Endothelial cell of umbilical vein (primary cell): ENCODE measurements at regions not wholly inside any gene's neighbourhood (a gene's known extent, or its start where the extent isn't known, plus 50 kb on each side); places are given as distances from the start of the nearest gene placed in this dataset.
"Not testable (repeated sequence)": the region's sequence is repeated elsewhere in the genome, so short reads cannot be mapped to it uniquely, and the experiment has no call there.

Experiments
- BruUV-seq: library from RNA; stranded (reverse); fragments of 400-500 nt; replicated peaks from 2 replicates; lab custom pipeline; 2021; lab: Mats Ljungman, UMichigan
- CTCF ChIA-PET: fragments of 300-600, 350-600 bp; sonication (Branson Sonifier 250); formaldehyde crosslinking; loops from one replicate; lab custom pipeline; 2021; ENCODE audit warnings: antibody characterized with exemption, inconsistent platforms; lab: Charles Lee
- POLR2A ChIA-PET: fragments of 300-600, 350-600 bp; sonication (Branson Sonifier 250); formaldehyde crosslinking; loops from one replicate; lab custom pipeline; 2021; ENCODE audit warnings: antibody characterized with exemption, inconsistent platforms; lab: Charles Lee
- DNase-seq: peaks from one replicate; pipeline ENCODE4 v3.0.0-alpha.2; 2011; ENCODE audit warnings: low read depth, low spot score
- FAIRE-seq: peaks from 2 replicates; lab custom pipeline; 2011; peaks lifted over from hg19 to GRCh38; lab: Jason Lieb, UNC
- H2AFZ ChIP-seq: 2 replicates; pipeline ENCODE4 v1.6.0; 2012; ENCODE audit warnings: low read depth, low read length, control low read depth, inconsistent platforms
- H3K27ac ChIP-seq: 2 replicates; pipeline ENCODE4 v1.5.1; 2011; ENCODE audit warnings: low read depth, mild to moderate bottlenecking, control low read depth, low read length, moderate library complexity; ENCODE audit not compliant: insufficient read depth
- H3K27me3 ChIP-seq, 2 experiments: 2 replicates each; pipeline versions ENCODE4 v1.6.0 to v1.6.1; 2011; ENCODE audit warnings: low read length in 2 of 2, mixed read lengths in 1 of 2; ENCODE audit not compliant: control insufficient read depth in 2 of 2, insufficient read depth in 2 of 2
- H3K36me3 ChIP-seq, 2 experiments: 2 replicates in 1 of 2; 3 replicates in 1 of 2; pipeline ENCODE4 v1.5.1; 2011; ENCODE audit warnings: low read length in 2 of 2, mild to moderate bottlenecking in 1 of 2, moderate library complexity in 1 of 2; ENCODE audit not compliant: control insufficient read depth in 2 of 2, insufficient read depth in 2 of 2; ENCODE audit errors: extremely low read depth in 1 of 2
- H3K4me1 ChIP-seq: 3 replicates; pipeline ENCODE4 v1.5.1; 2011; ENCODE audit warnings: mild to moderate bottlenecking, low read length; ENCODE audit not compliant: control insufficient read depth, insufficient read depth; ENCODE audit errors: extremely low read depth
- H3K4me2 ChIP-seq: 2 replicates; pipeline ENCODE4 v1.6.1; 2011; ENCODE audit warnings: low read length, control low read depth, mixed read lengths; ENCODE audit not compliant: insufficient read depth
- H3K4me3 ChIP-seq, 3 experiments: fragments of 200-600 bp in 1 of 3; sonication (generic), shearing (Covaris generic) in 1 of 3; replicated peaks in 1 of 3; 2 replicates each; pipeline ENCODE4 v1.5.1; 2011 to 2016; ENCODE audit warnings: control low read depth in 3 of 3, low read length in 3 of 3, mild to moderate bottlenecking in 2 of 3, inconsistent platforms in 1 of 3, low read depth in 1 of 3, moderate library complexity in 1 of 3; ENCODE audit not compliant: insufficient read depth in 1 of 3
- H3K79me2 ChIP-seq: 2 replicates; pipeline ENCODE4 v1.6.0; 2012; ENCODE audit warnings: low read length, inconsistent platforms; ENCODE audit not compliant: control insufficient read depth, insufficient read depth
- H3K9ac ChIP-seq: replicated peaks from 2 replicates; pipeline ENCODE3; 2011; ENCODE audit warnings: low read length, control low read depth; ENCODE audit not compliant: insufficient read depth; ENCODE audit errors: extremely low read depth
- H3K9me1 ChIP-seq: replicated peaks from 3 replicates; pipeline ENCODE4 v1.6.0; 2011; ENCODE audit warnings: mild to moderate bottlenecking, low read length; ENCODE audit not compliant: control insufficient read depth, insufficient read depth; ENCODE audit errors: extremely low read depth
- H3K9me3 ChIP-seq: replicated peaks from 2 replicates; pipeline ENCODE4 v1.5.1; 2012; ENCODE audit warnings: low read length, inconsistent platforms; ENCODE audit not compliant: control insufficient read depth, insufficient read depth
- H4K20me1 ChIP-seq: replicated peaks from 2 replicates; pipeline ENCODE3; 2011; ENCODE audit warnings: mild to moderate bottlenecking, low read length; ENCODE audit not compliant: control insufficient read depth, insufficient read depth; ENCODE audit errors: extremely low read depth
- FOS ChIP-seq: IDR thresholded peaks from 2 replicates; pipeline ENCODE4 v1.6.1; 2011; ENCODE audit warnings: mild to moderate bottlenecking, low read length, moderate library complexity, borderline replicate concordance; ENCODE audit not compliant: insufficient read depth
- MYC ChIP-seq: IDR thresholded peaks from one replicate; pipeline ENCODE4 v1.6.1; 2011; ENCODE audit warnings: mild to moderate bottlenecking, low read depth, low read length
- POLR2A ChIP-seq: IDR thresholded peaks from 2 replicates; pipeline ENCODE4 v1.6.1; 2012; ENCODE audit warnings: low read depth, mild to moderate bottlenecking, control low read depth, low read length
- POLR2AphosphoS5 ChIP-seq: IDR thresholded peaks from 2 replicates; pipeline ENCODE4 v1.6.1; 2012; ENCODE audit warnings: low read depth, mild to moderate bottlenecking, control low read depth, low read length, moderate library complexity; ENCODE audit not compliant: insufficient read depth
- dilution Hi-C: fragments of 300-500 bp; cut with MboI; formaldehyde crosslinking; loops from one replicate; pipeline ENCODE4 v1.15.0; 2019; ENCODE audit warnings: low sequenced_read_pairs; ENCODE audit not compliant: extremely low pct_ligation_motif_present
- intact Hi-C: fragments of 100-400 bp; cut with micrococcal nuclease; formaldehyde crosslinking; loops from one replicate; pipeline ENCODE4 v1.10.0; 2022
- TF ChIP-seq, protein P1 (sequence below): IDR thresholded peaks from 2 replicates; pipeline ENCODE4 v1.6.1; 2011; ENCODE audit not compliant: insufficient read depth, insufficient read length

- DNase-seq (no peak), FAIRE-seq (no peak)
- ChIA-PET CTCF (interaction anchor here (0.8 kb wide), 1 partner anchor 12 kb away, joined by 3 read pairs; no protein-coding TSS in a partner anchor), POLR2A (no interaction called here)
- BruUV-seq, result no TSS peak
- Histone ChIP-seq H2AFZ (no peak overlapping the region), H4K20me1 (no peaks in the 10 kb centered on the region), H3K9ac (no peak overlapping the region), H3K4me1 (no peaks in the 10 kb centered on the region), H3K4me3 (no peak overlapping the region), H3K27me3 (no peaks in the 10 kb centered on the region), H3K36me3 (no peaks in the 10 kb centered on the region), H3K9me3 (peaks cover 2% of the 10 kb centered on the region), H3K79me2 (no peaks in the 10 kb centered on the region), H3K9me1 (no peaks in the 10 kb centered on the region), H3K4me2 (no peak overlapping the region), H3K27ac (no peak overlapping the region)
- TF ChIP-seq MYC (no peak), POLR2AphosphoS5 (no peak), FOS (no peak)
- intact Hi-C loops (no loop called here), dilution Hi-C loops (no loop called here)
These were observed 867.1 kb upstream of the GBE1 start for GRCh38 chr3:82628385-82629014.

GRCh38 chr3:82627733-82628132 lies 866.3 kb upstream of the GBE1 start:
- Histone ChIP-seq H3K27me3 (no peaks in the 10 kb centered on the region), H3K4me2 (no peak overlapping the region), H2AFZ (no peak overlapping the region), H3K79me2 (no peaks in the 10 kb centered on the region), H3K9me1 (no peaks in the 10 kb centered on the region), H3K27ac (no peak overlapping the region), H3K9me3 (no peaks in the 10 kb centered on the region), H4K20me1 (no peaks in the 10 kb centered on the region), H3K4me3 (no peak overlapping the region), H3K9ac (no peak overlapping the region), H3K4me1 (no peaks in the 10 kb centered on the region), H3K36me3 (no peaks in the 10 kb centered on the region)
- dilution Hi-C loops (no loop called here), intact Hi-C loops (no loop called here)
- FAIRE-seq (no peak), DNase-seq (no peak)
- TF ChIP-seq, protein P1, sequence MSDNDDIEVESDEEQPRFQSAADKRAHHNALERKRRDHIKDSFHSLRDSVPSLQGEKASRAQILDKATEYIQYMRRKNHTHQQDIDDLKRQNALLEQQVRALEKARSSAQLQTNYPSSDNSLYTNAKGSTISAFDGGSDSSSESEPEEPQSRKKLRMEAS, result no peak
- TF ChIP-seq FOS (no peak), POLR2A (no peak), POLR2AphosphoS5 (no peak), MYC (no peak)
- ChIA-PET POLR2A (no interaction called here), CTCF (no interaction called here)
- BruUV-seq, result no TSS peak

DNA sequence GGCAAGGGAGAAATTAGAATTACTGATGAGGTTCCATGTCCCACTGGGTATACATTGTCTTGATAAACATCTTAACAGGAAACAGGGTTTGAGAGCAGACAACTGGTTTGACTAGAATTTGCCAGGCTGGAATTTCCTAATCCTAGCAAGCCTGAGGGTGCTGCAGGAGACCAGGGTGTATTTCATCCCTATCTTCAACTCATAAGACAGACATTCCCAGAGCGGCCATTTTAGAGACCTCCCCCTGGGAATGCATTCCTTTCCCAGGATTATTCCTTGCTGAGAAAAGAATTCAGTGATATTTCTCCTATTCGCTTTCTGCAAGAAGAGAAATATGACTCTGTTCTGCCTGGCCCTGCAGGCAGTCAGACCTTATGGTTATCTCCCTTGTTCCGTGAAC lies 859.3 kb upstream of the GBE1 start:
- H2AFZ ChIP-seq, FAIRE-seq, H3K9me1 ChIP-seq, intact Hi-C loops, H3K79me2 ChIP-seq, H3K9ac ChIP-seq, H3K36me3 ChIP-seq, DNase-seq, POLR2A ChIA-PET, H3K4me1 ChIP-seq, dilution Hi-C loops, H3K27ac ChIP-seq, H3K4me2 ChIP-seq, H3K27me3 ChIP-seq, H3K9me3 ChIP-seq, H4K20me1 ChIP-seq, H3K4me3 ChIP-seq, BruUV-seq, CTCF ChIA-PET: not testable (repeated sequence)
